ENCODE measurements at regions not wholly inside any gene's neighbourhood (a gene's known extent, or its start where the extent isn't known, plus 50 kb on each side); places are given as distances from the start of the nearest gene placed in this dataset.

GRCh38 chr11:29029452-29029851 is 921.3 kb downstream of the METTL15 start:
- no peak for DNase-seq (ENCODE audit: low read depth, low spot score)
- in situ Hi-C loops (cut with HindIII; ENCODE audit: low pct_unique_long_range_greater_than_20kb, low sequenced_read_pairs): no loop called here

GRCh38 chr11:29027436-29027835 is 919.2 kb downstream of the METTL15 start:
- in situ Hi-C loops (cut with HindIII; ENCODE audit: low pct_unique_long_range_greater_than_20kb, low sequenced_read_pairs): no loop called here
- DNase-seq (ENCODE audit: low read depth, low spot score): no peak

- in situ Hi-C loops (cut with HindIII; ENCODE audit: low pct_unique_long_range_greater_than_20kb, low sequenced_read_pairs): no loop called here
- DNase-seq (ENCODE audit: low read depth, low spot score): no peak
Measured at GRCh38 chr11:29026286-29026685, 918.1 kb downstream of the METTL15 start.

- in situ Hi-C loops (cut with HindIII; ENCODE audit: low pct_unique_long_range_greater_than_20kb, low sequenced_read_pairs): no loop called here
- DNase-seq (ENCODE audit: low read depth, low spot score): no peak
Measured at GRCh38 chr11:29025001-29025400, 916.8 kb downstream of the METTL15 start.

GRCh38 chr11:29024386-29024785 is 916.2 kb downstream of the METTL15 start:
- DNase-seq (ENCODE audit: low read depth, low spot score): no peak
- in situ Hi-C loops (cut with HindIII; ENCODE audit: low pct_unique_long_range_greater_than_20kb, low sequenced_read_pairs): no loop called here

- in situ Hi-C loops (cut with HindIII; ENCODE audit: low pct_unique_long_range_greater_than_20kb, low sequenced_read_pairs): no loop called here
- no peak for DNase-seq (ENCODE audit: low read depth, low spot score)
Measured at GRCh38 chr11:29023761-29024160, 915.6 kb downstream of the METTL15 start.

- in situ Hi-C loops (cut with HindIII; ENCODE audit: low pct_unique_long_range_greater_than_20kb, low sequenced_read_pairs): no loop called here
- no peak for DNase-seq (ENCODE audit: low read depth, low spot score)
Measured at GRCh38 chr11:29022676-29023075, 914.5 kb downstream of the METTL15 start.

GRCh38 chr11:29019960-29020683 is 911.9 kb downstream of the METTL15 start:
- in situ Hi-C loops (cut with HindIII; ENCODE audit: low pct_unique_long_range_greater_than_20kb, low sequenced_read_pairs): no loop called here
- DNase-seq (ENCODE audit: low read depth, low spot score): peak; percentile 37

GRCh38 chr11:29018631-29019030 is 910.4 kb downstream of the METTL15 start:
- DNase-seq (ENCODE audit: low read depth, low spot score): peak; percentile 21

GRCh38 chr11:29017941-29018340 is 909.8 kb downstream of the METTL15 start:
- in situ Hi-C loops (cut with HindIII; ENCODE audit: low pct_unique_long_range_greater_than_20kb, low sequenced_read_pairs): no loop called here
- DNase-seq (ENCODE audit: low read depth, low spot score): no peak

More at GRCh38 chr11:29018631-29019030, 910.4 kb downstream of the METTL15 start:
- in situ Hi-C loops (cut with HindIII; ENCODE audit: low pct_unique_long_range_greater_than_20kb, low sequenced_read_pairs): no loop called here

- in situ Hi-C loops (cut with HindIII; ENCODE audit: low pct_unique_long_range_greater_than_20kb, low sequenced_read_pairs): no loop called here
- no peak for DNase-seq (ENCODE audit: low read depth, low spot score)
Measured at GRCh38 chr11:29012507-29012906, 904.3 kb downstream of the METTL15 start.

GRCh38 chr11:29009426-29009825 is 901.2 kb downstream of the METTL15 start:
- no peak for DNase-seq (ENCODE audit: low read depth, low spot score)
- in situ Hi-C loops (cut with HindIII; ENCODE audit: low pct_unique_long_range_greater_than_20kb, low sequenced_read_pairs): no loop called here

- in situ Hi-C loops (cut with HindIII; ENCODE audit: low pct_unique_long_range_greater_than_20kb, low sequenced_read_pairs): no loop called here
- no peak for DNase-seq (ENCODE audit: low read depth, low spot score)
Measured at GRCh38 chr11:29008481-29008880, 900.3 kb downstream of the METTL15 start.

- DNase-seq (ENCODE audit: low read depth, low spot score): no peak
- in situ Hi-C loops (cut with HindIII; ENCODE audit: low pct_unique_long_range_greater_than_20kb, low sequenced_read_pairs): no loop called here
Measured at GRCh38 chr11:29006668-29007067, 898.5 kb downstream of the METTL15 start.

- in situ Hi-C loops (cut with HindIII; ENCODE audit: low pct_unique_long_range_greater_than_20kb, low sequenced_read_pairs): no loop called here
- peak; percentile 41 for DNase-seq (ENCODE audit: low read depth, low spot score)
Measured at GRCh38 chr11:29005401-29005980, 897.3 kb downstream of the METTL15 start.

GRCh38 chr11:29002816-29003215 is 894.6 kb downstream of the METTL15 start:
- in situ Hi-C loops (cut with HindIII; ENCODE audit: low pct_unique_long_range_greater_than_20kb, low sequenced_read_pairs): no loop called here
- no peak for DNase-seq (ENCODE audit: low read depth, low spot score)

- in situ Hi-C loops (cut with HindIII; ENCODE audit: low pct_unique_long_range_greater_than_20kb, low sequenced_read_pairs): no loop called here
- DNase-seq (ENCODE audit: low read depth, low spot score): no peak
Measured at GRCh38 chr11:28999620-29000019, 891.4 kb downstream of the METTL15 start.

GRCh38 chr11:28992996-28993395 is 884.8 kb downstream of the METTL15 start:
- in situ Hi-C loops (cut with HindIII; ENCODE audit: low pct_unique_long_range_greater_than_20kb, low sequenced_read_pairs): no loop called here
- DNase-seq (ENCODE audit: low read depth, low spot score): peak; percentile 75

GRCh38 chr11:28984231-28984630 is 876.0 kb downstream of the METTL15 start:
- no peak for DNase-seq (ENCODE audit: low read depth, low spot score)
- in situ Hi-C loops (cut with HindIII; ENCODE audit: low pct_unique_long_range_greater_than_20kb, low sequenced_read_pairs): no loop called here

Measured in SK-MEL-5 (cell line).